DOHH2 (cell line): ENCODE measurements at regions not wholly inside any gene's neighbourhood (a gene's known extent, or its start where the extent isn't known, plus 50 kb on each side); places are given as distances from the start of the nearest gene placed in this dataset.

Source experiments
- H3F3A ChIP-seq: fragments of 200-600 bp; sonication (generic), shearing (Covaris generic); 2 replicates; pipeline ENCODE4 v1.6.0; 2016; ENCODE audit warnings: antibody characterized with exemption, mild to moderate bottlenecking; ENCODE audit not compliant: control insufficient read depth, insufficient read depth
- H3K27ac ChIP-seq: fragments of 200-600 bp; sonication (generic); 2 replicates; pipeline ENCODE4 v1.5.1; 2014; ENCODE audit warnings: low read depth, mild to moderate bottlenecking, low read length, moderate library complexity
- H3K27me3 ChIP-seq: fragments of 200-600 bp; sonication (generic); 2 replicates; pipeline ENCODE4 v1.6.1; 2014; ENCODE audit warnings: mild to moderate bottlenecking, low read length, mixed read lengths; ENCODE audit not compliant: control insufficient read depth
- H3K36me3 ChIP-seq: fragments of 200-600 bp; sonication (generic); 2 replicates; pipeline ENCODE4 v1.6.1; 2014; ENCODE audit warnings: mild to moderate bottlenecking, low read length, moderate library complexity, mixed read lengths; ENCODE audit not compliant: control insufficient read depth
- H3K4me1 ChIP-seq: fragments of 200-600 bp; sonication (generic); 2 replicates; pipeline ENCODE4 v1.6.1; 2014; ENCODE audit warnings: mild to moderate bottlenecking, low read length, mixed read lengths; ENCODE audit not compliant: control insufficient read depth
- H3K4me2 ChIP-seq: fragments of 200-600 bp; sonication (generic); 2 replicates; pipeline ENCODE4 v1.6.0; 2014; ENCODE audit warnings: mild to moderate bottlenecking, low read length, moderate library complexity
- H3K4me3 ChIP-seq: fragments of 200-600 bp; sonication (generic); 2 replicates; pipeline ENCODE4 v1.5.1; 2014; ENCODE audit warnings: mild to moderate bottlenecking, low read length, mixed read lengths
- H3K79me2 ChIP-seq: fragments of 200-600 bp; sonication (generic); 2 replicates; pipeline ENCODE4 v1.6.1; 2014; ENCODE audit warnings: mild to moderate bottlenecking, low read length, mixed read lengths; ENCODE audit not compliant: control insufficient read depth
- H3K9me2 ChIP-seq: fragments of 200-600 bp; sonication (generic); replicated peaks from 2 replicates; pipeline ENCODE4 v1.6.1; 2014; ENCODE audit warnings: mild to moderate bottlenecking, low read length, mixed read lengths; ENCODE audit not compliant: control insufficient read depth
- H3K9me3 ChIP-seq: fragments of 200-600 bp; sonication (generic); 2 replicates; pipeline ENCODE4 v1.6.1; 2014; ENCODE audit warnings: antibody characterized with exemption, low read length, mixed read lengths; ENCODE audit not compliant: control insufficient read depth, insufficient read depth
- H4K20me1 ChIP-seq: fragments of 200-600 bp; sonication (generic); 2 replicates; pipeline ENCODE4 v1.6.0; 2014; ENCODE audit warnings: low read depth, mild to moderate bottlenecking, antibody characterized with exemption, low read length, moderate library complexity; ENCODE audit not compliant: control insufficient read depth, insufficient read depth
- CTCF ChIP-seq: fragments of 200-600 bp; sonication (generic); IDR thresholded peaks from one replicate; pipeline ENCODE4 v1.5.1; 2014; ENCODE audit warnings: antibody characterized with exemption, mild to moderate bottlenecking, low read depth, low read length; ENCODE audit not compliant: poor library complexity, severe bottlenecking
- EZH2phosphoT487 ChIP-seq: fragments of 200-600 bp; sonication (generic); IDR thresholded peaks from 2 replicates; pipeline ENCODE4 v1.6.1; 2017; ENCODE audit warnings: borderline replicate concordance, mild to moderate bottlenecking, antibody characterized with exemption, low read length, moderate library complexity, mixed read lengths

DNA sequence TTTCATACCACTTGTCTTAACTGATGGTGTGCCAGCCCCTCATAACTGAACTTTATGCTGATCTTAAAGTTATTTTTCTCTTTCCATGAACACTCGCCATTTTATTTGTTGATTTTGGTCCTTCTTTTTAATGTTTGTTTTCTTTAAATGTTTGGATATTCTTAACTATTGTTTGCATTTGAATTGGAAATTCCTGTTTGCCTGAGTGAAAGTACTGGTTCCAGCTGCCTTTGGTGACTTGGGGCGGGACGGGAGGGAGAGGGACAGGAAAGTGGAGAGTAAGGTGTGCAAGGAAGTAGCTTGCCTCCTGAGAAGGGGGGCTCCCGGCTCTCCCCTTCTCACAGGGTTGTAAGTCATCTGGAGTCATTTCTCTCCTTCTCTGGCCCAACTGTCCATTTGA, 287.1 kb upstream of the PPP2R3A start:
- Histone ChIP-seq H3K27ac (no peak overlapping the region), H3K9me2 (no peaks in the 10 kb centered on the region)
- TF ChIP-seq CTCF = no peak
- TF ChIP-seq EZH2phosphoT487 = no peak

GRCh38 chr3:135688003-135688402, 277.5 kb upstream of the PPP2R3A start:
- H3K4me2 ChIP-seq = no peak overlapping the region
- H3K27ac ChIP-seq = no peak overlapping the region
- TF ChIP-seq CTCF (no peak), EZH2phosphoT487 (no peak)
- H3K4me1 ChIP-seq = no peaks in the 10 kb centered on the region
- no peaks in the 10 kb centered on the region for H3K9me2 ChIP-seq
- H3K9me3 ChIP-seq = no peaks in the 10 kb centered on the region
- no peaks in the 10 kb centered on the region for H3K79me2 ChIP-seq
- H3F3A ChIP-seq = no peaks in the 10 kb centered on the region
- H3K36me3 ChIP-seq = no peaks in the 10 kb centered on the region
- no peaks in the 10 kb centered on the region for H3K27me3 ChIP-seq
- H3K4me3 ChIP-seq = no peak overlapping the region
- H4K20me1 ChIP-seq = no peaks in the 10 kb centered on the region

More for the DNA sequence above, 287.1 kb upstream of the PPP2R3A start:
- H3K4me3 ChIP-seq = no peak overlapping the region
- no peaks in the 10 kb centered on the region for H3K9me3 ChIP-seq
- H3K4me1 ChIP-seq = no peaks in the 10 kb centered on the region
- H3K27me3 ChIP-seq = no peaks in the 10 kb centered on the region
- no peak overlapping the region for H3K4me2 ChIP-seq
- no peaks in the 10 kb centered on the region for H3F3A ChIP-seq
- H3K36me3 ChIP-seq = no peaks in the 10 kb centered on the region
- H3K79me2 ChIP-seq = no peaks in the 10 kb centered on the region
- H4K20me1 ChIP-seq = no peaks in the 10 kb centered on the region

- Histone ChIP-seq H3K4me1 (no peaks in the 10 kb centered on the region), H3K9me3 (no peaks in the 10 kb centered on the region), H3K79me2 (no peaks in the 10 kb centered on the region), H3K4me3 (no peak overlapping the region), H4K20me1 (no peaks in the 10 kb centered on the region), H3K27ac (no peak overlapping the region), H3K27me3 (no peaks in the 10 kb centered on the region), H3K9me2 (no peaks in the 10 kb centered on the region), H3F3A (no peaks in the 10 kb centered on the region), H3K36me3 (no peaks in the 10 kb centered on the region), H3K4me2 (no peak overlapping the region)
- TF ChIP-seq EZH2phosphoT487 (no peak), CTCF (no peak)
Observed at GRCh38 chr3:135690664-135691063, 274.9 kb upstream of the PPP2R3A start.

DNA sequence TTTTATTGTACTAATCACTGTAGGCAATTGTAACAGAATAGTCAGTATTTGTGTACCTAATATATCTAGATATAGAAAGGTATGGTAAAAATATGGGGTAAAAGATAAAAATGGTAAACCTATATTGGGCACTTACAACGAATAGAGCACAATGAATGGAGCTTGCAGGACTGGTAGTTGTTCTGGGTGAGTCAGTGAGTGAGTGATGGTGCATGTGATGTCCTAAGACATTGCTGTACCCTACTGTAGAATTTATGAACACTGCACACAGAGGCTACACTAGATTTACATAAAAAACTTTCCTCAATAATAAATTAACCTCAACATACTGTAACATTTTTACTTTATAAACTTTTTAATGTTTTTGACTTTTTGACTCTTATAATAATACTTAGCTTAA, 274.3 kb upstream of the PPP2R3A start:
- no peak overlapping the region for H3K27ac ChIP-seq
- no peak overlapping the region for H3K4me3 ChIP-seq
- H3F3A ChIP-seq = no peaks in the 10 kb centered on the region
- H4K20me1 ChIP-seq = no peaks in the 10 kb centered on the region
- H3K36me3 ChIP-seq = no peaks in the 10 kb centered on the region
- no peaks in the 10 kb centered on the region for H3K27me3 ChIP-seq
- no peaks in the 10 kb centered on the region for H3K9me2 ChIP-seq
- no peaks in the 10 kb centered on the region for H3K9me3 ChIP-seq
- TF ChIP-seq EZH2phosphoT487 (no peak), CTCF (no peak)
- no peak overlapping the region for H3K4me2 ChIP-seq
- no peaks in the 10 kb centered on the region for H3K79me2 ChIP-seq
- no peaks in the 10 kb centered on the region for H3K4me1 ChIP-seq
